ENCODE measurements at regions not wholly inside any gene's neighbourhood (a gene's known extent, or its start where the extent isn't known, plus 50 kb on each side); places are given as distances from the start of the nearest gene placed in this dataset.

GRCh38 chr3:5650303-5650702 is 462.8 kb downstream of the EDEM1 start:
- TF ChIP-seq EZH2phosphoT487 (IDR thresholded peaks at IDR 0.05; ENCODE audit: low read length) (no peak), EZH2 (optimal IDR thresholded peaks at IDR 0.05; ENCODE audit: low read depth, low read length) (no peak), CTCF (IDR thresholded peaks at IDR 0.05; ENCODE audit: low read length) (no peak)
- no peaks in the 10 kb centered on the region for H3K9me2 ChIP-seq (replicated peaks; ENCODE audit: insufficient read depth, low read length)
- H3K27me3 ChIP-seq (replicated peaks; ENCODE audit: insufficient read depth, low read length) = no peaks in the 10 kb centered on the region
- H3K79me2 ChIP-seq (ENCODE audit: low read length) = no peaks in the 10 kb centered on the region
- no peaks in the 10 kb centered on the region for H3K4me1 ChIP-seq (ENCODE audit: low read length)
- H3K4me3 ChIP-seq (ENCODE audit: low read length) = no peak overlapping the region
- H4K20me1 ChIP-seq (ENCODE audit: insufficient read depth, low read length) = no peaks in the 10 kb centered on the region
- no peak for DNase-seq
- H3K36me3 ChIP-seq (replicated peaks; ENCODE audit: insufficient read depth, low read length) = no peaks in the 10 kb centered on the region
- H3K9ac ChIP-seq (ENCODE audit: low read length) = no peak overlapping the region
- H2AFZ ChIP-seq (ENCODE audit: low read length) = no peak overlapping the region
- H3K27ac ChIP-seq (ENCODE audit: low read length) = no peak overlapping the region
- no peaks in the 10 kb centered on the region for H3K9me3 ChIP-seq (replicated peaks; ENCODE audit: insufficient read depth, low read length)
- no peak overlapping the region for H3K4me2 ChIP-seq (ENCODE audit: low read depth, low read length)
- H3F3A ChIP-seq (ENCODE audit: insufficient read depth, low read length) = no peaks in the 10 kb centered on the region

- Histone ChIP-seq H3K9ac (ENCODE audit: low read length) (no peak overlapping the region), H3K36me3 (replicated peaks; ENCODE audit: insufficient read depth, low read length) (no peaks in the 10 kb centered on the region), H3K79me2 (ENCODE audit: low read length) (no peaks in the 10 kb centered on the region), H3K27me3 (replicated peaks; ENCODE audit: insufficient read depth, low read length) (no peaks in the 10 kb centered on the region), H3K4me1 (ENCODE audit: low read length) (no peaks in the 10 kb centered on the region), H3K27ac (ENCODE audit: low read length) (no peak overlapping the region), H4K20me1 (ENCODE audit: insufficient read depth, low read length) (no peaks in the 10 kb centered on the region), H3K9me3 (replicated peaks; ENCODE audit: insufficient read depth, low read length) (no peaks in the 10 kb centered on the region), H3K4me2 (ENCODE audit: low read depth, low read length) (no peak overlapping the region), H3F3A (ENCODE audit: insufficient read depth, low read length) (no peaks in the 10 kb centered on the region), H3K4me3 (ENCODE audit: low read length) (no peak overlapping the region), H2AFZ (ENCODE audit: low read length) (no peak overlapping the region), H3K9me2 (replicated peaks; ENCODE audit: insufficient read depth, low read length) (no peaks in the 10 kb centered on the region)
- TF ChIP-seq EZH2phosphoT487 (IDR thresholded peaks at IDR 0.05; ENCODE audit: low read length) = no peak
- TF ChIP-seq CTCF (IDR thresholded peaks at IDR 0.05; ENCODE audit: low read length) = no peak
- TF ChIP-seq EZH2 (optimal IDR thresholded peaks at IDR 0.05; ENCODE audit: low read depth, low read length) = no peak
- no peak for DNase-seq
These were observed 463.8 kb downstream of the EDEM1 start for GRCh38 chr3:5651351-5651750.

- Histone ChIP-seq H3K27ac (ENCODE audit: low read length) (no peak overlapping the region), H3K9me2 (replicated peaks; ENCODE audit: insufficient read depth, low read length) (no peaks in the 10 kb centered on the region), H3K4me2 (ENCODE audit: low read depth, low read length) (no peak overlapping the region), H3K79me2 (ENCODE audit: low read length) (no peaks in the 10 kb centered on the region), H3K4me3 (ENCODE audit: low read length) (no peak overlapping the region), H3K9ac (ENCODE audit: low read length) (no peak overlapping the region), H4K20me1 (ENCODE audit: insufficient read depth, low read length) (no peaks in the 10 kb centered on the region), H3K36me3 (replicated peaks; ENCODE audit: insufficient read depth, low read length) (no peaks in the 10 kb centered on the region), H3K9me3 (replicated peaks; ENCODE audit: insufficient read depth, low read length) (no peaks in the 10 kb centered on the region), H3K27me3 (replicated peaks; ENCODE audit: insufficient read depth, low read length) (no peaks in the 10 kb centered on the region), H3K4me1 (ENCODE audit: low read length) (no peaks in the 10 kb centered on the region), H3F3A (ENCODE audit: insufficient read depth, low read length) (no peaks in the 10 kb centered on the region), H2AFZ (ENCODE audit: low read length) (no peak overlapping the region)
- no peak for DNase-seq
- TF ChIP-seq EZH2phosphoT487 (IDR thresholded peaks at IDR 0.05; ENCODE audit: low read length) (no peak), EZH2 (optimal IDR thresholded peaks at IDR 0.05; ENCODE audit: low read depth, low read length) (no peak), CTCF (IDR thresholded peaks at IDR 0.05; ENCODE audit: low read length) (no peak)
These were observed 466.1 kb downstream of the EDEM1 start for GRCh38 chr3:5653426-5654143.
